B cell (primary cell): ENCODE measurements at regions not wholly inside any gene's neighbourhood (a gene's known extent, or its start where the extent isn't known, plus 50 kb on each side); places are given as distances from the start of the nearest gene placed in this dataset.

Source experiments
- ATAC-seq: fragments of 200-7000 bp; cut with Tn5 transposase; one replicate; pipeline ENCODE4 v1.10.0; 2021; ENCODE audit warnings: low read depth, mild to moderate bottlenecking, moderate number of reproducible peaks, moderate library complexity
- CTCF ChIA-PET: fragments of 350-600 bp; sonication (Branson Sonifier 250); formaldehyde crosslinking; loops from one replicate; lab custom pipeline; 2021; ENCODE audit warnings: antibody characterized with exemption, inconsistent platforms; lab: Charles Lee
- POLR2A ChIA-PET: fragments of 350-600 bp; sonication (Branson Sonifier 250); formaldehyde crosslinking; loops from one replicate; lab custom pipeline; 2021; ENCODE audit warnings: antibody characterized with exemption; lab: Charles Lee
- DNase-seq: peaks from one replicate; pipeline ENCODE4 v3.0.0; 2013
- H2AFZ ChIP-seq: 2 replicates; pipeline ENCODE4 v1.6.1; 2012; ENCODE audit warnings: mild to moderate bottlenecking, low read depth, low read length; ENCODE audit not compliant: insufficient read depth, poor library complexity, severe bottlenecking
- H3K27ac ChIP-seq, 2 donors: 1 replicate in 1 of 2; 2 replicates in 1 of 2; pipeline ENCODE4 v1.5.1; 2012 to 2013; ENCODE audit warnings: low read length in 2 of 2, mild to moderate bottlenecking in 2 of 2, moderate library complexity in 1 of 2
- H3K27me3 ChIP-seq, 4 experiments: fragments of 200-600 bp in 1 of 4; sonication (generic) in 1 of 4; replicated peaks in 1 of 4; 1 replicate in 2 of 4; 2 replicates in 2 of 4; pipeline versions ENCODE4 v1.6.1 to v1.7.0; 2013 to 2016; ENCODE audit warnings: low read length in 3 of 4, mild to moderate bottlenecking in 2 of 4, mixed read lengths in 1 of 4, moderate library complexity in 1 of 4; ENCODE audit not compliant: insufficient read depth in 4 of 4, control insufficient read depth in 3 of 4; ENCODE audit errors: control extremely low read depth in 1 of 4
- H3K36me3 ChIP-seq, 2 experiments: replicated peaks in 1 of 2; 1 replicate in 1 of 2; 2 replicates in 1 of 2; pipeline versions ENCODE4 v1.6.1 to v1.7.1; 2013; ENCODE audit warnings: low read length in 1 of 2; ENCODE audit not compliant: insufficient read depth in 2 of 2, control insufficient read depth in 1 of 2; ENCODE audit errors: control extremely low read depth in 1 of 2, extremely low read depth in 1 of 2
- H3K4me1 ChIP-seq, 2 donors: fragments of 200-600 bp in 1 of 2; sonication (generic) in 1 of 2; 1 replicate in 1 of 2; 2 replicates in 1 of 2; pipeline versions ENCODE4 v1.5.1 to v1.6.1; 2013 to 2017; ENCODE audit warnings: low read length in 2 of 2; ENCODE audit not compliant: control insufficient read depth in 2 of 2, insufficient read depth in 2 of 2
- H3K4me2 ChIP-seq: replicated peaks from 2 replicates; pipeline ENCODE3; 2012; ENCODE audit warnings: mild to moderate bottlenecking, low read depth, low read length; ENCODE audit not compliant: poor library complexity, severe bottlenecking
- H3K4me3 ChIP-seq, 5 experiments: fragments of 200-600 bp in 1 of 5; sonication (generic) in 1 of 5; 1 replicate in 3 of 5; 2 replicates in 2 of 5; pipeline versions ENCODE4 v1.5.1 to v1.7.0; 2011 to 2016; ENCODE audit warnings: low read length in 4 of 5, mild to moderate bottlenecking in 4 of 5, low read depth in 2 of 5, control low read depth in 1 of 5, moderate library complexity in 1 of 5; ENCODE audit not compliant: insufficient read depth in 1 of 5; ENCODE audit errors: control extremely low read depth in 1 of 5, extremely low read depth in 1 of 5
- H3K79me2 ChIP-seq: fragments of 200-600 bp; sonication (generic); one replicate; pipeline ENCODE4 v1.6.0; 2016; ENCODE audit warnings: low read length; ENCODE audit not compliant: control insufficient read depth, insufficient read depth
- H3K9ac ChIP-seq: fragments of 200-600 bp; sonication (generic); 2 replicates; pipeline ENCODE4 v1.6.1; 2017; ENCODE audit warnings: mild to moderate bottlenecking, low read length, moderate library complexity
- H3K9me3 ChIP-seq, 3 donors: one replicate each; pipeline versions ENCODE4 v1.6.1 to v1.7.1; 2013; ENCODE audit warnings: low read length in 2 of 3; ENCODE audit not compliant: control insufficient read depth in 2 of 3, insufficient read depth in 1 of 3; ENCODE audit errors: control extremely low read depth in 1 of 3
- H4K20me1 ChIP-seq: 2 replicates; pipeline ENCODE4 v1.6.0; 2012; ENCODE audit warnings: mild to moderate bottlenecking, low read length; ENCODE audit not compliant: insufficient read depth, control insufficient read depth, poor library complexity, severe bottlenecking
- H3K27ac Mint-ChIP-seq: one replicate; pipeline ENCODE4 v1.8.0; 2021; ENCODE audit warnings: mixed read lengths
- H3K27me3 Mint-ChIP-seq: one replicate; pipeline ENCODE4 v1.8.0; 2021; ENCODE audit warnings: mixed read lengths
- H3K4me1 Mint-ChIP-seq: one replicate; pipeline ENCODE4 v1.8.0; 2021; ENCODE audit warnings: mixed read lengths
- H3K4me3 Mint-ChIP-seq: one replicate; pipeline ENCODE4 v1.8.0; 2021; ENCODE audit warnings: mixed read lengths
- H3K9me3 Mint-ChIP-seq: one replicate; pipeline ENCODE4 v1.8.0; 2022; ENCODE audit warnings: mixed read lengths; ENCODE audit not compliant: insufficient read depth
- EZH2 ChIP-seq: IDR thresholded peaks from 2 replicates; pipeline ENCODE4 v1.6.1; 2012; ENCODE audit warnings: borderline replicate concordance, low read depth, mild to moderate bottlenecking, moderate library complexity, low read length; ENCODE audit not compliant: insufficient read depth, poor library complexity, severe bottlenecking
- WGBS: methylation state at CpG from one replicate; pipeline ENCODE4 v1.1.5; 2013; ENCODE audit warnings: missing lambda C conversion rate; ENCODE audit not compliant: insufficient coverage; 5-methylcytosine and 5-hydroxymethylcytosine counted together
- intact Hi-C: fragments of 100-400 bp; cut with micrococcal nuclease; formaldehyde crosslinking; loops from one replicate; pipeline ENCODE4 v1.10.0; 2022
- TF ChIP-seq, protein P1 (sequence below): fragments of 200-600 bp; IDR thresholded peaks from one replicate; pipeline ENCODE4 v1.8.0; 2022; ENCODE audit warnings: antibody characterized with exemption, mild to moderate bottlenecking

DNA sequence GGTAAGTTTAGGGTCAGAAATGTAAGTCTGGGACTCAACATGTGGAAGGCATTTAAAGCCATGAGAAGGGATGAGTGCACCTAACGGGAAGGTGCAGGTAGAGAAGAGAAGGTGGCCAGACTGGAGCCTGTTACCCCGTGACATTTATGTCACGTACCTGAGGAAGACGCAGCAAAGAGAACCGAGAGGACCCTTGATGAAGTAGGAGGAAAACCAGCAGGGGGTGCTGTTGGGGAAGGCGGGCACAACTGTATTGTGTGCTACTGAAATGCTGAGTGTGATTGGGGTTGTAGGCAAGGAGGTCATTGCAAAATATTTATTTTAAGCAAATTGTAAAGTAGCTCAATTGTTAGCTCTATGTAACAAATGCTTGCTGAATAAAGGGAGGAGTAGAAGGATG, 338.2 kb upstream of the PRKCQ start:
- Histone ChIP-seq H3K36me3 (no peaks in the 10 kb centered on the region), H3K4me1 (peaks cover 8 to 27% of the 10 kb centered on the region in 2 donors), H4K20me1 (no peaks in the 10 kb centered on the region), H3K4me2 (no peak overlapping the region), H3K27ac (no peak overlapping the region), H3K9me3 (no peaks in the 10 kb centered on the region), H3K9ac (no peak overlapping the region), H2AFZ (no peak overlapping the region), H3K27me3 (peaks cover 0 to 4% (median 0%) of the 10 kb centered on the region in 4 experiments), H3K79me2 (no peaks in the 10 kb centered on the region), H3K4me3 (no peak overlapping the region)
- intact Hi-C loops: loop anchor here (5.0 kb wide), 1 partner anchor 54 kb away; no protein-coding TSS in a partner anchor
- H3K9me3 Mint-ChIP-seq: no peaks in the 10 kb centered on the region
- H3K4me3 Mint-ChIP-seq: no peak overlapping the region
- DNase-seq (peak; percentile 57), ATAC-seq (no peak)
- TF ChIP-seq, protein P1, sequence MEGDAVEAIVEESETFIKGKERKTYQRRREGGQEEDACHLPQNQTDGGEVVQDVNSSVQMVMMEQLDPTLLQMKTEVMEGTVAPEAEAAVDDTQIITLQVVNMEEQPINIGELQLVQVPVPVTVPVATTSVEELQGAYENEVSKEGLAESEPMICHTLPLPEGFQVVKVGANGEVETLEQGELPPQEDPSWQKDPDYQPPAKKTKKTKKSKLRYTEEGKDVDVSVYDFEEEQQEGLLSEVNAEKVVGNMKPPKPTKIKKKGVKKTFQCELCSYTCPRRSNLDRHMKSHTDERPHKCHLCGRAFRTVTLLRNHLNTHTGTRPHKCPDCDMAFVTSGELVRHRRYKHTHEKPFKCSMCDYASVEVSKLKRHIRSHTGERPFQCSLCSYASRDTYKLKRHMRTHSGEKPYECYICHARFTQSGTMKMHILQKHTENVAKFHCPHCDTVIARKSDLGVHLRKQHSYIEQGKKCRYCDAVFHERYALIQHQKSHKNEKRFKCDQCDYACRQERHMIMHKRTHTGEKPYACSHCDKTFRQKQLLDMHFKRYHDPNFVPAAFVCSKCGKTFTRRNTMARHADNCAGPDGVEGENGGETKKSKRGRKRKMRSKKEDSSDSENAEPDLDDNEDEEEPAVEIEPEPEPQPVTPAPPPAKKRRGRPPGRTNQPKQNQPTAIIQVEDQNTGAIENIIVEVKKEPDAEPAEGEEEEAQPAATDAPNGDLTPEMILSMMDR: peak; percentile 69
- no peak for TF ChIP-seq EZH2
- 46% methylated on average over 6 of the region's 6 CpGs for WGBS
- ChIA-PET POLR2A (interaction anchor here (1.1 kb wide), 1 partner anchor 493 kb away, joined by 3 read pairs; the partner anchor contains the start of gene SFMBT2), CTCF (interaction anchor here (0.7 to 4.6 kb wide), 14 partner anchors 9 to 502 kb away, joined by 3 to 37 read pairs (median 5); partner anchors contain the start of gene SFMBT2)
- H3K27ac Mint-ChIP-seq: no peak overlapping the region
- peaks cover 21% of the 10 kb centered on the region for H3K4me1 Mint-ChIP-seq
- no peaks in the 10 kb centered on the region for H3K27me3 Mint-ChIP-seq

DNA sequence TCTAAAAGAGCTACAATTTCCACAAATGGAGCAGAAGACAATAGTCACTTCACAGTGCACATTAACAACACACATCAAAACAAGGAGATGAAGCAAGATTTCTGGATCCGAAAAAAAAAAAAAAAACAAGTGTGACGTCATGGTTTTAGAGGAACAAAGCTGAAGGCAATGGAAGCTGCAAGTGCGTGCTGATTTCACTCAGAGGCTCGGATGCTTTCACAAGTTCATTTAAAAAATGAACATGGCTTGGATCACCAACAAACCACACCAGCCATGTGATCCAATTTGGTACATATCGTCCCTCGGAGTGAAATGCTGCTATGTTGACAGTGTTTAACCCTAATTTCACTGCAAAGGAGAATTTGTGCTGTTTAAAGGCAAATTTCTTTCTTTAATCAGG, 337.0 kb upstream of the PRKCQ start:
- Histone ChIP-seq H2AFZ (no peak overlapping the region), H3K27ac (no peak overlapping the region), H3K79me2 (no peaks in the 10 kb centered on the region), H3K36me3 (no peaks in the 10 kb centered on the region), H3K4me3 (no peak overlapping the region), H3K27me3 (peaks cover 0 to 4% (median 0%) of the 10 kb centered on the region in 4 experiments), H3K4me1 (peaks cover 8 to 27% of the 10 kb centered on the region in 2 donors), H3K9ac (no peak overlapping the region), H3K9me3 (no peaks in the 10 kb centered on the region), H4K20me1 (no peaks in the 10 kb centered on the region), H3K4me2 (no peak overlapping the region)
- WGBS: 50% methylated on average over 2 of the region's 6 CpGs
- intact Hi-C loops: loop anchor here (5.0 kb wide), 1 partner anchor 55 kb away; no protein-coding TSS in a partner anchor
- Mint-ChIP-seq H3K27me3 (no peaks in the 10 kb centered on the region), H3K4me3 (no peak overlapping the region), H3K27ac (peak overlapping the region; percentile 7), H3K4me1 (peaks cover 21% of the 10 kb centered on the region), H3K9me3 (no peaks in the 10 kb centered on the region)
- DNase-seq (no peak), ATAC-seq (no peak)
- ChIA-PET CTCF (interaction anchor here (0.7 to 4.6 kb wide), 7 partner anchors 10 to 568 kb away, joined by 3 to 37 read pairs (median 4); partner anchors contain the start of gene SFMBT2), POLR2A (interaction anchor here (0.6 kb wide), 1 partner anchor 9 kb away, joined by 3 read pairs; no protein-coding TSS in a partner anchor)
- no peak for TF ChIP-seq EZH2
- TF ChIP-seq, protein P1: no peak
